Body of pancreas (tissue), 4 donors: ENCODE measurements at regions not wholly inside any gene's neighbourhood (a gene's known extent, or its start where the extent isn't known, plus 50 kb on each side); places are given as distances from the start of the nearest gene placed in this dataset.

Source experiments
- ATAC-seq: fragments of 150-250 bp; one replicate; pipeline ENCODE4 v1.9.1; 2016
- DNase-seq, 4 donors: peaks; one replicate each; pipeline ENCODE4 v3.0.0-alpha.2; 2019
- H3K27ac ChIP-seq, 4 donors: fragments of 200-600 bp; sonication (generic); 1 replicate in 3 of 4; 2 replicates in 1 of 4; pipeline versions ENCODE4 v1.5.1 to v1.6.1; 2016 to 2019; ENCODE audit warnings: mild to moderate bottlenecking in 1 of 4, mixed read lengths in 1 of 4, moderate library complexity in 1 of 4
- H3K27me3 ChIP-seq, 2 donors: fragments of 200-600 bp; sonication (generic); one replicate each; pipeline ENCODE4 v1.6.0; 2016; ENCODE audit warnings: mild to moderate bottlenecking in 1 of 2
- H3K36me3 ChIP-seq, 2 donors: fragments of 200-600 bp; sonication (generic); replicated peaks in 1 of 2; 2 replicates each; pipeline ENCODE4 v1.5.1; 2016; ENCODE audit warnings: low read depth in 2 of 2; ENCODE audit not compliant: insufficient read depth in 1 of 2
- H3K4me1 ChIP-seq: fragments of 200-600 bp; sonication (generic); one replicate; pipeline ENCODE4 v1.6.0; 2016
- H3K4me3 ChIP-seq, 2 donors: fragments of 200-600 bp; sonication (generic); 1 replicate in 1 of 2; 2 replicates in 1 of 2; pipeline ENCODE4 v1.5.1; 2016 to 2019
- H3K9me3 ChIP-seq, 3 donors: fragments of 200-600 bp; sonication (generic); 1 replicate in 2 of 3; 2 replicates in 1 of 3; pipeline ENCODE4 v1.5.1; 2016
- CTCF ChIP-seq, 7 experiments: fragments of 450-650 bp in 4 of 7; fragments of 200-600 bp in 3 of 7; sonication (generic) in 3 of 7; IDR thresholded peaks; one replicate each; pipeline ENCODE4 v1.5.1; 2016 to 2019; ENCODE audit warnings: antibody characterized with exemption in 7 of 7
- POLR2A ChIP-seq, 3 donors: fragments of 450-650 bp; IDR thresholded peaks; one replicate each; pipeline ENCODE4 v1.6.1; 2016; ENCODE audit warnings: antibody characterized with exemption in 3 of 3, mild to moderate bottlenecking in 2 of 3
- WGBS, 2 donors: methylation state at CpG; one replicate each; pipeline ENCODE4 v1.1.5; 2017; 5-methylcytosine and 5-hydroxymethylcytosine counted together
- intact Hi-C: fragments of 100-400 bp; cut with DNase I; formaldehyde crosslinking; loops from one replicate; pipeline ENCODE4 v1.15.1; 2023

GRCh38 chr2:147051248-147051647, 793.6 kb upstream of the ACVR2A start:
- TF ChIP-seq POLR2A (IDR thresholded peaks at IDR 0.05) (no peak), CTCF (IDR thresholded peaks at IDR 0.05) (no peak)
- no peaks in the 10 kb centered on the region for H3K36me3 ChIP-seq
- H3K4me1 ChIP-seq, result no peaks in the 10 kb centered on the region
- intact Hi-C loops, result no loop called here
- H3K9me3 ChIP-seq, result no peaks in the 10 kb centered on the region
- no peak overlapping the region for H3K4me3 ChIP-seq
- no peak for ATAC-seq
- H3K27ac ChIP-seq, result no peak overlapping the region
- DNase-seq, result no peak
- no peaks in the 10 kb centered on the region for H3K27me3 ChIP-seq

GRCh38 chr2:147049957-147050356, 794.9 kb upstream of the ACVR2A start:
- no peak overlapping the region for H3K4me3 ChIP-seq
- DNase-seq (no peak), ATAC-seq (no peak)
- H3K9me3 ChIP-seq, result no peaks in the 10 kb centered on the region
- no peak overlapping the region for H3K27ac ChIP-seq
- TF ChIP-seq CTCF (IDR thresholded peaks at IDR 0.05), result no peak
- TF ChIP-seq POLR2A (IDR thresholded peaks at IDR 0.05), result no peak
- intact Hi-C loops, result no loop called here
- H3K36me3 ChIP-seq, result no peaks in the 10 kb centered on the region
- H3K4me1 ChIP-seq, result no peaks in the 10 kb centered on the region
- no peaks in the 10 kb centered on the region for H3K27me3 ChIP-seq
- WGBS, 2 donors, result 49 to 52% methylated on average over 4 of the region's 4 CpGs

- intact Hi-C loops, result no loop called here
These were observed 798.4 kb upstream of the ACVR2A start for GRCh38 chr2:147046473-147046872.

GRCh38 chr2:147045113-147045512, 799.7 kb upstream of the ACVR2A start:
- Histone ChIP-seq H3K27me3 (no peaks in the 10 kb centered on the region), H3K4me1 (no peaks in the 10 kb centered on the region), H3K27ac (no peak overlapping the region), H3K9me3 (no peaks in the 10 kb centered on the region), H3K4me3 (no peak overlapping the region), H3K36me3 (no peaks in the 10 kb centered on the region)
- TF ChIP-seq CTCF (IDR thresholded peaks at IDR 0.05), result peak; percentile 49 to 64 (median 54)
- no peak for TF ChIP-seq POLR2A (IDR thresholded peaks at IDR 0.05)
- DNase-seq (peak; percentile 28 to 66 (median 44)), ATAC-seq (peak; percentile 56)
- intact Hi-C loops, result no loop called here
- WGBS, 2 donors, result 13 to 27% methylated on average over 2 of the region's 2 CpGs

More at GRCh38 chr2:147046473-147046872, 798.4 kb upstream of the ACVR2A start:
- TF ChIP-seq CTCF (IDR thresholded peaks at IDR 0.05) (no peak), POLR2A (IDR thresholded peaks at IDR 0.05) (no peak)
- no peaks in the 10 kb centered on the region for H3K36me3 ChIP-seq
- H3K4me1 ChIP-seq, result no peaks in the 10 kb centered on the region
- no peak overlapping the region for H3K27ac ChIP-seq
- H3K4me3 ChIP-seq, result no peak overlapping the region
- ATAC-seq, result no peak
- 66 to 67% methylated on average over 4 of the region's 4 CpGs for WGBS, 2 donors
- no peak for DNase-seq
- H3K9me3 ChIP-seq, result no peaks in the 10 kb centered on the region
- no peaks in the 10 kb centered on the region for H3K27me3 ChIP-seq

- 67 to 79% methylated on average over 1 of the region's 1 CpG for WGBS, 2 donors
- TF ChIP-seq CTCF (IDR thresholded peaks at IDR 0.05) (no peak), POLR2A (IDR thresholded peaks at IDR 0.05) (no peak)
- Histone ChIP-seq H3K36me3 (no peaks in the 10 kb centered on the region), H3K27me3 (no peaks in the 10 kb centered on the region), H3K4me1 (no peaks in the 10 kb centered on the region), H3K27ac (no peak overlapping the region), H3K4me3 (no peak overlapping the region), H3K9me3 (no peaks in the 10 kb centered on the region)
- no peak for DNase-seq
- intact Hi-C loops, result no loop called here
- ATAC-seq, result no peak
These were observed 803.7 kb upstream of the ACVR2A start for GRCh38 chr2:147041121-147041494.
